ENCODE measurements at regions not wholly inside any gene's neighbourhood (a gene's known extent, or its start where the extent isn't known, plus 50 kb on each side); places are given as distances from the start of the nearest gene placed in this dataset.

DNA sequence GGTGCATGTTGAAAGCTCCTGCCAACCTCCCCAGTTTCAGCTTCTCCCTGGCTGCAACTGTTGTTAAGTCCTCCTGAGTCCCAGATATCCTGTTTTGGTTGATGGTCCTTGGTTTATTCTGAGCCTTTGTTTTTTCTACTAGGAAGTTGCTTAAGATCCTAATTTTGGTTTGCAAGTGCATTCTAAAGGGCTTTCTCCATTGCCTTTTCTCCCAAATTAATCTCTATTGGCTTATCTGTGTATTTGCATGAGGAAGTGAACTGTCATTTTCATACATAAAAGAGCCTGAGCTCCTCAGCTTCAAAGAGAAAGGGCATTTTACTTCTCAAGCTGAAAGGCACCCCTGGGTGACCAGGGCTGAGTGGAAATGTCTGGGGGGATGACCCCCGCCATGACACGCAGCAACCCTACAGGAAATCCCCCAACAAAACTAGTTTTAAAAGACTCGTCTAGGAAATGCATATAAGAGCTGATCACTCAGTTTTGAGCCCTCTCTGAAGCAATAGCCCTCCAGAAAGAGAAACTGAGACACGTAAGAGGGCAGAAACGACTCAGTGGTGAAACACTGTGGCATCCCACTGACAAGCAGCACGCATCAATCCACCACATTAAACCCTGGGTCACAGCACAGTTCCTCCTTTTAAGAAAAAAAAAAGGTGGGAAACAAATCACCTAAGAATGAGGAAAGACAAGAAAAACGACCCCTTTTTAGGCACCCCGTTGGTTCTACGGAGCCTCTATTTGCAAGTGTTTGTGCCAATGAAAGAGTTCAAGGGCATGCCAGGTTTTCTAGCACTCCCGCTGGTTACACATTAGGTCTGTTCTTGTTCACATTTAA lies 140.9 kb downstream of the THBS2 start:
- Mint-ChIP-seq H3K27me3 (no peaks in the 10 kb centered on the region), H3K4me1 (ENCODE audit: low read depth) (no peaks in the 10 kb centered on the region), H3K4me3 (no peak overlapping the region), H3K36me3 (ENCODE audit: low read depth) (no peaks in the 10 kb centered on the region), H3K9me3 (no peaks in the 10 kb centered on the region), H3K27ac (no peak overlapping the region)
- Histone ChIP-seq H3K27me3 (ENCODE audit: control insufficient read depth in 1 of 2, insufficient read depth in 2 of 2, low read length in 2 of 2) (no peaks in the 10 kb centered on the region), H3K27ac (ENCODE audit: low read depth in 1 of 2, low read length in 2 of 2) (no peak overlapping the region), H3K4me3 (ENCODE audit: low read length) (no peak overlapping the region), H3K36me3 (ENCODE audit: insufficient read depth, low read length) (no peaks in the 10 kb centered on the region), H3K4me1 (ENCODE audit: insufficient read depth, low read length) (no peaks in the 10 kb centered on the region), H3K9me3 (ENCODE audit: control insufficient read depth in 1 of 2, insufficient read depth in 1 of 2, low read length in 2 of 2) (no peaks in the 10 kb centered on the region)
- intact Hi-C loops (cut with DNase I, micrococcal nuclease) = no loop called here
- ChIA-PET CTCF (no interaction called here), POLR2A (no interaction called here)
- ATAC-seq (ENCODE audit: poor library complexity) = no peak
- DNase-seq = no peak
- TF ChIP-seq, protein P1, sequence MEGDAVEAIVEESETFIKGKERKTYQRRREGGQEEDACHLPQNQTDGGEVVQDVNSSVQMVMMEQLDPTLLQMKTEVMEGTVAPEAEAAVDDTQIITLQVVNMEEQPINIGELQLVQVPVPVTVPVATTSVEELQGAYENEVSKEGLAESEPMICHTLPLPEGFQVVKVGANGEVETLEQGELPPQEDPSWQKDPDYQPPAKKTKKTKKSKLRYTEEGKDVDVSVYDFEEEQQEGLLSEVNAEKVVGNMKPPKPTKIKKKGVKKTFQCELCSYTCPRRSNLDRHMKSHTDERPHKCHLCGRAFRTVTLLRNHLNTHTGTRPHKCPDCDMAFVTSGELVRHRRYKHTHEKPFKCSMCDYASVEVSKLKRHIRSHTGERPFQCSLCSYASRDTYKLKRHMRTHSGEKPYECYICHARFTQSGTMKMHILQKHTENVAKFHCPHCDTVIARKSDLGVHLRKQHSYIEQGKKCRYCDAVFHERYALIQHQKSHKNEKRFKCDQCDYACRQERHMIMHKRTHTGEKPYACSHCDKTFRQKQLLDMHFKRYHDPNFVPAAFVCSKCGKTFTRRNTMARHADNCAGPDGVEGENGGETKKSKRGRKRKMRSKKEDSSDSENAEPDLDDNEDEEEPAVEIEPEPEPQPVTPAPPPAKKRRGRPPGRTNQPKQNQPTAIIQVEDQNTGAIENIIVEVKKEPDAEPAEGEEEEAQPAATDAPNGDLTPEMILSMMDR (IDR thresholded peaks at IDR 0.05) = no peak

DNA sequence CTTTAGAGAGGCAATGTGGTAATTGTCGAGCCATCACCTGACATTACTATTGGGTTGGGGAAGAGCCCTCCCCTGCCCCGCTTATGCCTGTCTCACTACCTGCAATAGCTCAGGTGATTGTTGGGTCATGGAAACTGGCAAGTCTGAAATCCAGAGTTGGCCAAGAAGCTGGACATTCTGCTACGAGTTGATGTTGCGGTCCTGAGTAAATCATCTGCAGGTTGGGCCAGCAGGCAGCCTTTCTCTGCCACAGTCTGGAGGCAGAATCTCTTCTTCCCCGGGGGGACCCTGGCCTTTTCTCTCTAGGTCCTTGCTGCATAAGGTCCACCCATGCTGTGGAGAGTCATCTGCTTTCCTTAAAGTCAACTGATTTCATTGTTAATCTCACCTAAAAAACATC lies 142.4 kb downstream of the THBS2 start:
- CTCF ChIA-PET = no interaction called here
- H3K9me3 Mint-ChIP-seq = no peaks in the 10 kb centered on the region
- no peak for ATAC-seq (ENCODE audit: poor library complexity)

DNA sequence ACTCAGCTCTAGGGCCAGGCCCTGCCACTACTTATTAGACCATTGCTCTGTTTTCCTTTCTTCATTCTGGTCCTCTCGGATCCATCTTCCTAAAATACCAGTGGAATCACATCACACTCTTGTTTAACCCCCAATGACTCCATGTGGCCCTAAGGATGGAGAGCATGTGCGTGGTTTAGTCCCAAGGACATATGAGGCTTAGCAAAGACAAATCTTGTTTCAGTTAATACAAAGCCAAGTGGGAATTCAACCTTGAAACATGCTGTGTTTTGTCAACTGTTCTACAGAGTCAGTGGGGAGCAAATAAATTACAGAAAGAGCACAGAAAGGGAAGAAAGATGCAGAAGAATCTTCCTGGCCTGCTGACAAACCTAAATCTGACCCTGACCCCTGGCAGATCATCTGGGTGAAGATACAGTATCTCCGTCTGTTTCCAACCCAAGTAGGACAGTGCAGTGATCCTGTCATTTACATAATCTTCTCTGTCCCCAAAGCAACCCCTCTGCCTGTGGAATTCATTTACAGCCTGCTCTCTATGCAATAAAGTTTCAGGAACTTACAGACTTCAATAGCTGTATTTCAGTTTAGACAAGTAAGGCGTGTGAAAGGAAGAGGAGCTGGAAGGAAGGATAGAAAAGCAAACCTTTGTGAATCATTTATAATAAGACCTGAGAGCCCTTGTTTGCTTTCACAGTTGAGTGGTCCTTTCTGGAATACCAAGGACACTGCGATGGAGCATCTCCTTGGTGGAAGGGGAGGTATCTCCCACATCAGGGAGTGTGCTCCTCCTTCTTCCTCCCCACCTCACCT lies 144.0 kb downstream of the THBS2 start:
- H3K36me3 Mint-ChIP-seq (ENCODE audit: low read depth) = no peaks in the 10 kb centered on the region
- intact Hi-C loops (cut with DNase I, micrococcal nuclease) = no loop called here

More for the DNA sequence above, 142.4 kb downstream of the THBS2 start:
- TF ChIP-seq, protein P1 (IDR thresholded peaks at IDR 0.05) = no peak
- Mint-ChIP-seq H3K4me3 (no peak overlapping the region), H3K36me3 (ENCODE audit: low read depth) (no peaks in the 10 kb centered on the region), H3K4me1 (ENCODE audit: low read depth) (no peaks in the 10 kb centered on the region), H3K27me3 (peaks cover 4% of the 10 kb centered on the region), H3K27ac (no peak overlapping the region)
- no peaks in the 10 kb centered on the region for H3K4me1 ChIP-seq (ENCODE audit: insufficient read depth, low read length)
- DNase-seq = no peak
- intact Hi-C loops (cut with DNase I, micrococcal nuclease) = no loop called here
- no peak overlapping the region for H3K27ac ChIP-seq (ENCODE audit: low read depth in 1 of 2, low read length in 2 of 2)
- POLR2A ChIA-PET = no interaction called here
- H3K27me3 ChIP-seq (ENCODE audit: control insufficient read depth in 1 of 2, insufficient read depth in 2 of 2, low read length in 2 of 2) = no peaks in the 10 kb centered on the region
- H3K4me3 ChIP-seq (ENCODE audit: low read length) = no peak overlapping the region
- no peaks in the 10 kb centered on the region for H3K36me3 ChIP-seq (ENCODE audit: insufficient read depth, low read length)
- H3K9me3 ChIP-seq (ENCODE audit: control insufficient read depth in 1 of 2, insufficient read depth in 1 of 2, low read length in 2 of 2) = no peaks in the 10 kb centered on the region

More for the DNA sequence above, 144.0 kb downstream of the THBS2 start:
- Mint-ChIP-seq H3K27ac (no peak overlapping the region), H3K4me3 (no peak overlapping the region), H3K9me3 (no peaks in the 10 kb centered on the region), H3K4me1 (ENCODE audit: low read depth) (no peaks in the 10 kb centered on the region), H3K27me3 (peaks cover 4% of the 10 kb centered on the region)
- Histone ChIP-seq H3K27ac (ENCODE audit: low read depth in 1 of 2, low read length in 2 of 2) (no peak overlapping the region), H3K4me1 (ENCODE audit: insufficient read depth, low read length) (no peaks in the 10 kb centered on the region), H3K36me3 (ENCODE audit: insufficient read depth, low read length) (no peaks in the 10 kb centered on the region), H3K9me3 (ENCODE audit: control insufficient read depth in 1 of 2, insufficient read depth in 1 of 2, low read length in 2 of 2) (no peaks in the 10 kb centered on the region), H3K27me3 (ENCODE audit: control insufficient read depth in 1 of 2, insufficient read depth in 2 of 2, low read length in 2 of 2) (no peaks in the 10 kb centered on the region), H3K4me3 (ENCODE audit: low read length) (no peak overlapping the region)
- ATAC-seq (ENCODE audit: poor library complexity) (no peak), DNase-seq (no peak)
- ChIA-PET POLR2A (no interaction called here), CTCF (no interaction called here)
- TF ChIP-seq, protein P1 (IDR thresholded peaks at IDR 0.05) = no peak
